Fibroblast of upper back skin (primary cell): ENCODE measurements at regions not wholly inside any gene's neighbourhood (a gene's known extent, or its start where the extent isn't known, plus 50 kb on each side); places are given as distances from the start of the nearest gene placed in this dataset.
"Not testable (repeated sequence)": the region's sequence is repeated elsewhere in the genome, so short reads cannot be mapped to it uniquely, and the experiment has no call there.

Source experiments
- DNase-seq: peaks from one replicate; pipeline ENCODE4 v3.0.0-alpha.2; 2013

DNA sequence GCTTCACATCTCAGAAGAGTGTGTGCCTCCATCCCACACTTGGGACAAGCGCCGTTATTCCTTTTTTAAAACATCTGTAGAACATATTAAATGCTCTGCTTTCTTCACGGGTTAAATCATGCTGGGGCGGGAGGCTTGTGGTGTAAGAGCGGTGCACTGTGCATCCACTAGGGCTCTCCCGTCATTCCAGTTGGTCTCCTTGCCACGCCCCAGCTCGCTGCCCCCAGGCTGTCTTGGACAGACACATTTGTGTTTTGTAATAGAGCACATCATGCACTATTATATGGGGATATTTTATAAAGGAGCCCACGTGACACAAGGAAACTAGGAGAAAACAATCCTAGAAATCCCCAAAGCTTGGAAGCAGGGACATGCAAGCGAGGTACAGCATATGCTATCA, 87.7 kb upstream of the PLGLB2 start:
- DNase-seq: not testable (repeated sequence)

DNA sequence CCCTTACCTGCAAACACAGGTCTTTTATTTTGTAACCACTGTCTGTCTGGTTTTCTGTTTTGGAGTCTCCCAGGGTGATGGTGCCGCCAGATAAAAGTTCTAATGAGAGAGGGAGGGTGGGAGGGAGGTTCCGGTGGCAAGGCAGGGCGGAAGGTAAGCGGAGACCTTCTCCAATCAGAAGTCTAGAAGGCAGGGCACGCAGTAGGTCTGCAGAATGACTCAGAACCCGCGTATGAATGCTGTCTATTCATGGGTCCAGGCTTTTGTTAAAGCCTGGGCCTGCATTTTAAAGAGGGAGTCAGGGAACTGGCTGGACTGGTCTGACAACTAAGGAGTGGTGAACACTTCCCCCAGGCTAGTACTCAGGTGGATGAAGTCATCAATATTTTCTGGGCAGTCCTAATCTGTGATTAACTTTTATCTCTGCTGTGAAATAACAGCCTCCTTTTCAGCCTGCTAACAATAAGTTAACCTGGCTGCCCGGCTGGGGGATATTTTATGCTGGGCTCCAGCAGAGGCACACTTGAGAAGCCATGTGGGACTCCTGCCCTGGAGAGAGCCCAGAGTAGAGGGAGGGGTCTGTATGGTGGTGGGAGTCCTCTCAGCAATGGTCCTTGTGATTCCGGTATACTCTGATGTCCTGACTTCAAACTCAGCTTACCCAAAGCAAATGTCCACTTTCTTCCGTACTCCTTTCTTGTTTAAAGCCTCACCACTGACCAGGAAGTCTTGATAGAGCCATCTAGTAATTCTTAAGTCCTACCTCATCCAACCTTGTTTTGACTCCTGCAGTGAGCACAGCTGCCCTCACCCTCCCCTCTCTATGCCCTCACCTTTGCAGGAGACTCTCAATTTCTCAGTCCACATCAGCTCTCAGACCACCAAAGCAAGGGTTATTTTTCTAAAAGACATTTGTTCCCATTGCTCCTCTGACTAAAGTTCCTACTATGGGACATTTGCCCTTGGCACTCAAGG, 85.3 kb upstream of the PLGLB2 start:
- not testable (repeated sequence) for DNase-seq

GRCh38 chr2:87663347-87663746, 84.5 kb upstream of the PLGLB2 start:
- not testable (repeated sequence) for DNase-seq

DNA sequence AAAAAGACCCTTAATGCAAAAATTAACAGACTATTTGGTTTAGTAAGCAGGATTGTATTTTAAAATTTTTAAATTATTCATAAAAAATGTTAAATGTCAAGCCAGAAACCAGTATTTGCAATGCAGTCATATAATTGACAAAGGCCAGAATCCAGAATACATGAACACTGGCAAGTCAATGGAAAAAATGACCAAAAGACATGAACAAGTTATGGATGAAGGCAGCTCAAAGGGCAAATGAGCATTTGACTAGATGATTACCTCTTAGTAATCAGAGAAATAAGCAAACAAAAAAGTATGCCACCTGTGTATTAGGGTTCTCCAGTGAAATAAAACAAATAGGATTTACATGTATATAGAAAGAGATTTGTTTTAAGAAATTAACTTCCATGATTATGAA, 80.9 kb upstream of the PLGLB2 start:
- DNase-seq: not testable (repeated sequence)

DNA sequence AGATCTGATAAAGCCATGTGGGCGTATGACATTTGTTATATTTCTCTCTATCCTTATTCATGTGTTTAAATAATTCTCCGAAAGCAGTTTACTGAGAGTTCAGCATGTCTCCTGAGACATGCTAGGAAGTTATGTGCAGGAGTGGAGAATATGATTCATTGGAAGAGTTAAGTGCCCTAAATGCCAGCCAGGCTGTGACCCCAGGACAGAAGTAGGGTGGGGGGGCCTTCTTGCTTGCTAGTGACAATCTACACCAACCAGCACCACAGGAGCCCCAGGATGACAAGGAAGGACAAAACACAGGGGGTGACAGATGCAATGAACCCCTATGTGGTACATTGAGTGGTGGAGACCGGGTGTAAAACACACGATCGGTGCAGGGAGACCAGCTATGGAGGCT, 79.5 kb upstream of the PLGLB2 start:
- not testable (repeated sequence) for DNase-seq

- DNase-seq: not testable (repeated sequence)
Measured at GRCh38 chr2:87669633-87670231, 78.2 kb upstream of the PLGLB2 start.

- DNase-seq: not testable (repeated sequence)
Measured at GRCh38 chr2:87672404-87672803, 75.5 kb upstream of the PLGLB2 start.

DNA sequence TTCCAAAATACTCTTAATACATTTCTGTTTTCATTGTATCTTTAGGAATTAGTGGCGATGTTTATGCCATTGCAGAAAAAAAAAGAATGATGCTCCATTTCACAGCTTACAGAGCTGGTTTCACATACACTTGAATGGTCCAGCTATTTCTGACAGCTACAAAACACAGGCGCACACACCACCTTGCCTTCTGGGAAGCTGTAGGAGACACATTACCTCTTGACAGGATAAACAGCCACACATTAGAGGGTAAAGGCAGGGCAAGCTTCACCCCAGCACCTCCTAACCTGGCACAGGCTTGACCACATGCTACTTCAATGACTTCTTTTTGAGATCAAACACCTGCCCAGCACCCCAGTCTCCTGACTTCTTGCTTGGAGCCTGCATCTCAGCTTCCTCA, 73.2 kb upstream of the PLGLB2 start:
- DNase-seq: not testable (repeated sequence)

DNA sequence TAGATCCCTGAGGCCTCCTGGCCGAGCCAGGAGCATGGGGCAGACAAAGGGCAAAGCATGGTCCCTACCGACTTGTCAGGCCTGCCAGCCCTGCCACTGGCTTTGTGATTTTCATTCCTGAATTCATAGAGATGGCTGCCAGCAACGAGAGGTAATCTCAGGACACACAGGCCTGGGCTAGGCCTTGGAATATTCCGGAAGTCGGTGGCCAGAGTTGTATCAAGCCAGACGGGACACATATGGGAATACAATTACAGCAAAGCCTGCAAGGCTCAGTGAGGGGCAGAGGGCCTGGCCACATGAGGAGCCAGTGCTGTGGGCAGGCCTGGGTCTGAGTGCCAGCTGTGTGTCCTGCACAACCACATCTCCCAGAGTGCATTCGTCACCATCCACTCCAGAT, 72.4 kb upstream of the PLGLB2 start:
- DNase-seq: not testable (repeated sequence)

GRCh38 chr2:87677421-87677923, 70.4 kb upstream of the PLGLB2 start:
- not testable (repeated sequence) for DNase-seq

GRCh38 chr2:87678742-87679173, 69.1 kb upstream of the PLGLB2 start:
- DNase-seq: not testable (repeated sequence)

GRCh38 chr2:87679950-87680349, 67.9 kb upstream of the PLGLB2 start:
- DNase-seq: not testable (repeated sequence)

DNA sequence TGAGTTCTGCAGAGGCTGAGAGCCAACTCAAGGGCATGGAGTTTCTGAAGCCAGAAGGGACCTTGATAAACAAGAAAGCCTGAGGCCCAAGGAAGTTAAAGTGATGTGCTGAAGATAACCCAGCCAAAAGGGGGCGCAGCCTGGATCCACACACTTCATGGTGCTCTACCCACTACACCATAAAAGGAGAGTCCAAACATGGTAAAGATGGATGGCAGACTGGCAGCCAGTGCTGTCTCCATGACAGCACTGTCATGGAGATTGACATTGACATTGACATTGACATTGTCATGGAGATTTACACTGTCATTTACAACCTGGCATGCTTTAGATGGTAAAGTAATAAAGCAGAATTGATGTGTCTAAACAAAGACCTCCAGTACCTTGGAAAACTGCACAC, 67.2 kb upstream of the PLGLB2 start:
- DNase-seq: not testable (repeated sequence)

DNA sequence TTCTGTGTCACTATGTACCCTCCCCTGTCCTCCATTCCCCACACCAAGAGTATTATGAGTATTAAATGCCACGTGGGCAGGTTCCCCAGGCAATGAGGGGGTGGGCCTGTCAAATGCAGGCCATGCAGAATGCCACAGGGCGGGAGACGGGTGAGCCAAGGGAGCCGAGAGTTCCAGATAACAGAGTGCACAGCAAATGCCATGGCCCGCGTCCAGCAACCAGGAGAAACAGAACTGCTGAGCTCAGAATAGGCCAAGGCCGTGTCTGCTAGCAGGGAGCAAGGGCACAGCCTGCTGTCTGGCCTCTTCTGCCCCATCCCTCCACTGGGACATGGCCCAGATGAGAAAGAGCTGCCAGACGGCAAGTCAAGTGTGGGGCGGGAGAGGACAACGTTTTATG, 64.4 kb upstream of the PLGLB2 start:
- DNase-seq: not testable (repeated sequence)

- not testable (repeated sequence) for DNase-seq
Measured at GRCh38 chr2:87683961-87684360, 63.9 kb upstream of the PLGLB2 start.

- DNase-seq: not testable (repeated sequence)
Measured at GRCh38 chr2:87685558-87685957, 62.3 kb upstream of the PLGLB2 start.

- not testable (repeated sequence) for DNase-seq
Measured at GRCh38 chr2:87686873-87687549, 60.9 kb upstream of the PLGLB2 start.

DNA sequence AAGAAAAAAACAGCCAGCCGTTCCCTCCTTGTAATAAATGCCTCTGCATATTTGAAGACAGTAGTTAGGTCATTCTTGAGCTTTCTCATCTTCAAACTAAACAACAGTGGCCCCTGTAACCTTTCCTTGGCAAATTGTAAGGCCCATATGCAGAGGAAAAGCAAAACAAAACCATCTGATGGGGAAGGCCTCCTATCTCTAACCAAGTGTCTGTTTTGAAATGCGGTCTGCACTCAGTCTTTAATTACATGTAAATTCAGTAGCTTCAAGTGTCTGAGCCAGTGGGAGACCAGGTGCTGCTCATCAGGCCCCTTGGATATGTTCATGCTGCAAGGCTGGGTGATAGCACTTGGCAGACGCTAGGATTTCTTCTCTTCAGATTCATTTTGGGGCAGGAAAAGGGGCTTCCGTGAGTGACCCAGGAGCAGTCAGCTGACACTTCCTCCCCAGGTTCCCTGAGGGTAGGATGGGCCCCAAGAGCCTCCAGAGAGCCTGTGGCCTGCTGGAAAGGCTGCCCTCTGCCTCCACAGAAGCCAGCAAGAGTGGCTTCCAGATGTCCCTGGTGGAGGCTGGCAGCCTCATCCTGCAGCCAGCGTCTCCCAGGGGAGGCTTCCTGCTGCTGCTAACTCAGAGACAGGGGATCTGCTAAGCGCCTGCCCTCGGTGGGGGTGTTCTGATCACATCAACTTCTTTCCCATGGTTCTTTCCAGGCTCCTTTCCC, 60.2 kb upstream of the PLGLB2 start:
- not testable (repeated sequence) for DNase-seq

GRCh38 chr2:87691899-87692592, 55.8 kb upstream of the PLGLB2 start:
- not testable (repeated sequence) for DNase-seq

DNA sequence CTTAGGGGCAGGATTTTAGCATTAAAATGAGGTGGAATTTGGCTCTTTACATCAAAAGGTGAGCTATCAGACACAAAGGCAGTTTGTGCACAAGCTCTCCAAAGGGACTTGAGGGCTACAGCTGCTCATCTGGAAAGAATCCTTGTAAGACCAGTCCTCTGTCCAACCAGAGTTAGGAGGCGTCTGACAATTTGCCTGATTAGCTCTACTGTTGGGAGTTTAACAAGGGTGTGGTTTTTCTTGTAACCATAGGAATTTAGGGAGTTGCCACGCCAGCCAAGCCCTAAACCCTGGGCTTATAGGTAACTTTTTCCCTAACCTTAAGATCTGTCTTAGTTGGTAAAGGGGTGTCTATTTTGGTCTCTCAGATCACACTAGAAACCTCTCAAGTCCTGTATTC, 55.0 kb upstream of the PLGLB2 start:
- DNase-seq: not testable (repeated sequence)

- DNase-seq: not testable (repeated sequence)
Measured at GRCh38 chr2:87693882-87694281, 54.0 kb upstream of the PLGLB2 start.
